Natural killer cell (primary cell): ENCODE measurements at regions not wholly inside any gene's neighbourhood (a gene's known extent, or its start where the extent isn't known, plus 50 kb on each side); places are given as distances from the start of the nearest gene placed in this dataset.

Source experiments
- ATAC-seq, 3 donors: fragments of 150-1000 bp in 2 of 3; fragments of 200-7000 bp in 1 of 3; cut with Tn5 transposase; 1 replicate in 1 of 3; 2 replicates in 2 of 3; pipeline ENCODE4 v1.10.0; 2021; ENCODE audit warnings: mild to moderate bottlenecking in 2 of 3, moderate library complexity in 2 of 3
- DNase-seq, 2 donors: peaks; one replicate each; pipeline versions ENCODE4 v3.0.0 to v3.0.0-alpha.2; 2013 to 2021; ENCODE audit warnings: mixed read lengths in 1 of 2
- H3K27ac ChIP-seq: one replicate; pipeline ENCODE4 v1.5.1; 2013; ENCODE audit warnings: mild to moderate bottlenecking, low read length
- H3K27me3 ChIP-seq: one replicate; pipeline ENCODE4 v1.6.1; 2013; ENCODE audit warnings: low read length; ENCODE audit not compliant: control insufficient read depth, insufficient read depth
- H3K36me3 ChIP-seq: one replicate; pipeline ENCODE4 v1.6.1; 2013; ENCODE audit warnings: low read length; ENCODE audit not compliant: control insufficient read depth, insufficient read depth
- H3K4me1 ChIP-seq: one replicate; pipeline ENCODE4 v1.6.1; 2013; ENCODE audit warnings: low read length; ENCODE audit not compliant: control insufficient read depth, insufficient read depth
- H3K4me3 ChIP-seq: one replicate; pipeline ENCODE4 v1.5.1; 2013; ENCODE audit warnings: low read length
- H3K9me3 ChIP-seq: one replicate; pipeline ENCODE4 v1.6.1; 2013; ENCODE audit warnings: low read length; ENCODE audit not compliant: control insufficient read depth, insufficient read depth
- H3K27ac Mint-ChIP-seq, 2 donors: one replicate each; pipeline ENCODE4 v1.8.0; 2022; ENCODE audit warnings: mild to moderate bottlenecking in 2 of 2, mixed read lengths in 2 of 2, moderate library complexity in 1 of 2
- H3K27me3 Mint-ChIP-seq, 2 donors: one replicate each; pipeline ENCODE4 v1.8.0; 2022; ENCODE audit warnings: low read depth in 2 of 2, mixed read lengths in 2 of 2
- H3K36me3 Mint-ChIP-seq: one replicate; pipeline ENCODE4 v1.8.0; 2022; ENCODE audit warnings: mixed read lengths
- H3K4me1 Mint-ChIP-seq, 2 donors: one replicate each; pipeline ENCODE4 v1.8.0; 2022; ENCODE audit warnings: mixed read lengths in 2 of 2
- H3K4me3 Mint-ChIP-seq: one replicate; pipeline ENCODE4 v1.8.0; 2022; ENCODE audit warnings: mild to moderate bottlenecking, moderate library complexity, mixed read lengths
- H3K9me3 Mint-ChIP-seq, 2 donors: one replicate each; pipeline ENCODE4 v1.8.0; 2022; ENCODE audit warnings: mixed read lengths in 2 of 2
- CTCF ChIP-seq: fragments of 200-600 bp; IDR thresholded peaks from one replicate; pipeline ENCODE4 v1.8.0; 2022; ENCODE audit warnings: antibody characterized with exemption
- WGBS: methylation state at CpG from one replicate; pipeline ENCODE4 v1.1.7; 2013; ENCODE audit warnings: missing lambda C conversion rate; ENCODE audit not compliant: insufficient coverage; 5-methylcytosine and 5-hydroxymethylcytosine counted together
- intact Hi-C: fragments of 100-400 bp; cut with micrococcal nuclease; formaldehyde crosslinking; loops from one replicate; pipeline ENCODE4 v1.14.2; 2022

GRCh38 chrX:130524476-130525194 is 122.8 kb downstream of the RBMX2 start:
- WGBS: 79% methylated on average over 2 of the region's 6 CpGs
- Histone ChIP-seq H3K4me1 (peaks cover 8% of the 10 kb centered on the region), H3K9me3 (no peaks in the 10 kb centered on the region), H3K4me3 (no peak overlapping the region), H3K27me3 (no peaks in the 10 kb centered on the region), H3K27ac (no peak overlapping the region), H3K36me3 (no peaks in the 10 kb centered on the region)
- TF ChIP-seq CTCF: no peak
- Mint-ChIP-seq H3K27ac (no peak overlapping the region), H3K9me3 (no peaks in the 10 kb centered on the region), H3K36me3 (no peaks in the 10 kb centered on the region), H3K4me3 (peak overlapping the region; percentile 19), H3K4me1 (no peaks in the 10 kb centered on the region), H3K27me3 (peaks cover 7 to 8% of the 10 kb centered on the region in 2 donors)
- DNase-seq (no peak), ATAC-seq (no peak)
- intact Hi-C loops: no loop called here

GRCh38 chrX:130529531-130529930 is 127.7 kb downstream of the RBMX2 start:
- intact Hi-C loops: no loop called here
- H3K27ac Mint-ChIP-seq: no peak overlapping the region
- DNase-seq: no peak
- 92% methylated on average over 4 of the region's 4 CpGs for WGBS
- H3K27ac ChIP-seq: no peak overlapping the region
- no peaks in the 10 kb centered on the region for H3K27me3 ChIP-seq
- H3K36me3 ChIP-seq: no peaks in the 10 kb centered on the region
- no peaks in the 10 kb centered on the region for H3K36me3 Mint-ChIP-seq
- no peaks in the 10 kb centered on the region for H3K9me3 Mint-ChIP-seq
- no peak for ATAC-seq
- no peak overlapping the region for H3K4me3 Mint-ChIP-seq
- H3K9me3 ChIP-seq: no peaks in the 10 kb centered on the region
- TF ChIP-seq CTCF: no peak
- H3K27me3 Mint-ChIP-seq: peaks cover 7 to 15% of the 10 kb centered on the region in 2 donors
- no peaks in the 10 kb centered on the region for H3K4me1 ChIP-seq
- H3K4me3 ChIP-seq: no peak overlapping the region
- no peaks in the 10 kb centered on the region for H3K4me1 Mint-ChIP-seq

GRCh38 chrX:130531066-130531465 is 129.3 kb downstream of the RBMX2 start:
- intact Hi-C loops: no loop called here
- DNase-seq (no peak), ATAC-seq (no peak)
- no peaks in the 10 kb centered on the region for H3K4me1 ChIP-seq
- peaks cover 4 to 23% of the 10 kb centered on the region in 2 donors for H3K27me3 Mint-ChIP-seq
- H3K36me3 Mint-ChIP-seq: no peaks in the 10 kb centered on the region
- H3K27ac Mint-ChIP-seq: no peak overlapping the region
- no peak for TF ChIP-seq CTCF
- no peak overlapping the region for H3K4me3 ChIP-seq
- no peaks in the 10 kb centered on the region for H3K27me3 ChIP-seq
- H3K9me3 ChIP-seq: no peaks in the 10 kb centered on the region
- H3K36me3 ChIP-seq: no peaks in the 10 kb centered on the region
- no peaks in the 10 kb centered on the region for H3K9me3 Mint-ChIP-seq
- no peak overlapping the region for H3K27ac ChIP-seq
- H3K4me3 Mint-ChIP-seq: no peak overlapping the region
- H3K4me1 Mint-ChIP-seq: no peaks in the 10 kb centered on the region
